DMS53 (cell line): ENCODE measurements at regions not wholly inside any gene's neighbourhood (a gene's known extent, or its start where the extent isn't known, plus 50 kb on each side); places are given as distances from the start of the nearest gene placed in this dataset.
"Not testable (repeated sequence)": the region's sequence is repeated elsewhere in the genome, so short reads cannot be mapped to it uniquely, and the experiment has no call there.

Experiments
- DNase-seq: peaks from one replicate; lab custom pipeline; 2025; lab: John Stamatoyannopoulos, UW

DNA sequence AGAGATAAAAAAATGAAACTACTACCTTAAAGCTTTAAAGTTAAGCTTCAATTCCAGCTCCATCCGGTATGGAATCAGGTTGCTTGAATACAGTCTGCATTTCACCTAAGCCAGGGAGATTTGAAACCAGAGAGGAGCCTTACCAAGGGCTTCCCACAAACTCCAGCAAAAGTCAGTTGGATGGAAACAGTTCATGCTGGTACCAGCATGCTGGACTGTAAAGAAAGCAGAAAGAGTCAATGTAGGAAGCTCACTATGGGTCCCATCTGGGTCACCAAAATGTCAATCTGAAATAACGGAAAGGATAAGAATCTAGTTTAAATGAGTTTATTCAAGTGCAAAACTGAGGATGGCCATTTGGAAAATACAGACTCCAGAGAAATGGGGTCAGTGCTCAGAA is 65.3 kb downstream of the CDO1 start:
- DNase-seq = no peak

DNA sequence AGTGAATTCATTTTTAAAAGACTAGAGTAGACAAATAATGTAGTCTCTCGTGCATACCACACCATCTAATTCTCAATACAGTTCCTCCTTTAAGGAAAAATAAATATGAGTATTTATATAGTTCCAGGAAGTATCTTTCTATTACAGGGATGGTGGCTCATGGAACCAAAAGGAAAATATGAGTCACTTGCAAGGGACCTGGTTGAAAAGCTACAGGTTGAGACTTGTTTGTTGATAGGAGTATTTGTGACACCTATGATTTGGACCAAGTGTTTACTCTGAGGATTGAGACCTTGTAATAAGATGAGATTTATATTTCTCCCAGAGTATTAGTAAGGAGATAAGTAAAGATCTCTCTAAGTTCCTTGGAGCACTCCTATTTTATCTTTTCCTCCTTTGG is 67.4 kb downstream of the CDO1 start:
- peak; percentile 87 for DNase-seq

DNA sequence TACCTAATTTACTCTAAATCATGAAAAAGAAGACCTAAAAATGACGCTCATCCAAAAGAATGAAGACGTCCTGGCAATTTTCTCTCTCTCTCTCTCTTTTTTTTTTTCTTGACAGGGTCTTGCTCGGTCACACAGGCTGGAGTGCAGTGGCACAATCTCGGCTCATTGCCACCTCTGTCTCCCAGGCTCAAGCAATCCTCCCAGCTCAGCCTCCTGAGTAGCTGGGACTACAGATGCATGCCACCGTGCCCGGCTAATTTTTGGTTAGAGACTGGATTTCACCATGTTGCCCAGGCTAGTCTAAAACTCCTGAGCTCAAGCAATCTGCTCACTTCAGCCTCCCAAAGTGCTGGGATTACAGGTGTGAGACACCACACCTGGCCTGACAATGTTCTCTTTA is 77.2 kb downstream of the CDO1 start:
- DNase-seq = not testable (repeated sequence)

DNA sequence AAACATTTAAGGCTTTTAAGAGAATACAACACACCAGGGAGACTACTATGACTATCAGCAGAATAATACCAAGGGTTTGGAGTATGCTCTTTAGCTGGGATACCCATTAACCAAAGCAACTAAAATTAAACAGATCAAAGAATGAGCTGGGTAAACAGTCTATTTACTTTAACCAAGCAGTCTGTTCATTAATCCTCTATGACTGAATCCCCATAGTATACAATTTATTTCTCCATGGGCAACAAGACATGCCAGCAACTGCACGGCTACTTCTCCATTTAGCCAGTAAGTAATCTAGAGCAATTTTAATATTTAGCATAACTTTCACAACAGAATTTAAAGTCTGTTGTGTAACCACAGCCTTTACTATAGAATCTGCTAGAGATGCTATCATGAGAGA is 77.6 kb downstream of the CDO1 start:
- DNase-seq = peak; percentile 83

DNA sequence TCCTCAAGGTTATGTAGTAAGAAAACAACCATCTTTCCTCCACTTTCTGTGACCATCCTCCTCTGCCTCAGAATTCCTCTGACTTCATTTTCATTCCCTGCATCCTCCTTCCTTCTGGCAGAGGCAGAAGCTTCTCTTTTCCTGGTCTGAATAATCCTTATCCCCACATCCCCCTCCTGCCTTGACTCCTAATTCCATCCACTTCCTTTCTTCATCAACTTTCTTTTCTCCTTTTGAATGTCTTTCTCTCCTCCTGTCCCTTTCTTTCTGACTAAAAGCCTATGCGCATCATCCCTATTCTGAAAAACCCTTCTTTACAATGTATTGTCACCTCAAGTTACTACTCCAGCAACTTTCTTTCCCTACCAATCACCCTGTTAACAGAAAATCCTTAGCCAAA is 79.0 kb downstream of the CDO1 start:
- no peak for DNase-seq

DNA sequence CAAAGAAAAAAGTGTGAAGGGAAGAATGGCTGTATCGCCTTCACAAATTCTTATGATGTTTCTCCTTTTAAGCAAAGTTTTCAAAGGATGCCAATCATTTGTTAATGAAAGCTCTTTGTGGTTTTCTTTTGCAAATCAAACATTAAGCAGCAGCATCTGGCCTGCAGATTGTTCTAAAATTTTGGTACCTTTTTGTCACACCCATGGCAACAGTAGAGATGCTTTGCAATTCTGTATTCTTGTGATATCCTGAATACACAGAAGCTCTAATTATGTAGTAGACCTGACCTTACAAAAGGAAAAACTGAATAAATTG is 79.8 kb downstream of the CDO1 start:
- no peak for DNase-seq

DNA sequence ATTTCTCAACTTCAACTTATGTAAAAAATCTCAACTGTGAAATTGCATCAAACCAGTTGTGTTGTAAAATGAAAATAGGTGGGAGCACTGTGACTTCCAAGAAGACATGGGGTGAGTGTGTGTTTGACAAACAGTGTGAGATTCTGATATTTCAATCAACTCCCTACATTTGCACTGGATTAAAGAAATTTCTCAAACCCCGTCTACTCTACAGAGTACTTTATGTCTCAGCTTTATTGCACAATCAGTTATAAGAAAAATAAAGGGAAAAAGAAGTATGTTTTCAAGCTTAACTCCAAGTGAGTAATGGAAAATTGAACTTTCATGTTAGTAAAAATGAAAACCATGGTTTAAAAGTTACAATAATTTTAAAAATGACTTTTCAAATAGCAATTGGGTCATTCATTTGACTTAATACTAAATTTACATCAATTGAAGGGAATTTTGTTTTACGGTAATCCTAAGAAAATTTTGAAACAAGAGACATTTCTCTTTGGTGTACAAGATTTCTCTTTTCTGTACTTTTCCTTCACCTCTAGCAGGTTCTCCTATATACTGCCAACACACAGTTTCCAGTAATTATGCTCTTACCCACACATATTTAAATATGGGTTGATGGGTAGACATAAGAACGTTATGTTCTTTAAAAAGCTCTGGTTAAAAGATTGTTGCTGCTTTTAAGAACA is 80.3 kb downstream of the CDO1 start:
- DNase-seq = no peak

DNA sequence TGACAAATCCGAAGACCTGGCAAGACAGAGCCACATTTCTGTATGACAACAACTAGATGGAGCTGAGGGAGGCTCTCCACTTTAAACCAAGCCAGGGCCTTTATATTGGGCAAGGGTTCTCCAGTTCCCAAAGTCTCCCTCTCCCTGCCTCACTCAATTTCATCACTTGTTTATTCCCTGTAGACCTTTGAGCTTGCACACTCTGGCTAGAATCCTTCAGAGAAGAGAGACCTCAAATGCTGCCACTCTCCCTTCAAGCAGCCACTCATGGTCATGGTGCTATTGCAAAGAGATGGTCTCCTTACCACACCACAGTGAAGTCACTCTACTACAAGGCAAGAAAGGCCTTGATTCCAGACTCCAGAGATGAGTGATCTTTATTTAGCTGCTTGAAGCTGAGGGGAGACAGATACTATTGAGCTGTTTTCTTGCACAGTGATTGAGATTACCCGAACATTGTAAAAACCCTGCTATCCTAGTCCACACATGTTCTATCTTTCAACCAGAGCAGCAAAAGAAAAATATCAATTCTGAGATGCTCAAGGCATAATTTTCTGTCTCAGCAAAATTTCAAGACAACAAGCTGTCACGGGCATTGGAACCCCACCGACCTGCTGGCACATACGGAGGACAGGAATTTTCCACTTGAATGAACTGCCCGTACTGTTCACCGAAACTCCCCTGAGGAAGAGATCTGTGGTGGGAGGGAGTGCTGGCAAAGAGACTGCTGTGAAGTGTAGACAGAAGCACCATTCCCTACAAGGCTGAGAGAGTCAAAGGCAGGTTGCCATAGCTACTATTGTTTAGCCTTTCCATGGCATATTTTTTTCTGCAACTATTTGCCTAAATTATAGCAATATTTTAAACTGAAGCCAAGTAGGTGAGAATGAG is 81.1 kb downstream of the CDO1 start:
- no peak for DNase-seq

DNA sequence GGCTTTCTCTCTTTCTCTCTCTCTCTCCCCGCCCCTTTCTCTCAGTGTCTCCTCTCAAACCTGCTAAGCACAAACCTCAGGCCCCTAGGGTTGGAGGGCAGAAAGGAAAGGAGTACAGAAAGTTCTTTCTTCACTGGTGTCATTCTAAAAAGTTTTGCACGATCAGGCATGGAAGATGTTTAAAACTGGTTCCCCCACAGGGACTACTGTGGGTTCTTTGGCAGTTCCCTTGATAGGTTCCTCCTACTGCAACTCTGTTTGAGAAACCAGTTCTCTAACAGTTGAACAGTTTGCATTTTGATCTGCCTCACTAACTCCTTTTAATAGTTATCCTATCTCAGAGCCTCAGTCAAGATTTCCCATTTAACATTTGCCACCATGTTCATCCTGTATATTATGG is 82.9 kb downstream of the CDO1 start:
- DNase-seq = no peak

DNA sequence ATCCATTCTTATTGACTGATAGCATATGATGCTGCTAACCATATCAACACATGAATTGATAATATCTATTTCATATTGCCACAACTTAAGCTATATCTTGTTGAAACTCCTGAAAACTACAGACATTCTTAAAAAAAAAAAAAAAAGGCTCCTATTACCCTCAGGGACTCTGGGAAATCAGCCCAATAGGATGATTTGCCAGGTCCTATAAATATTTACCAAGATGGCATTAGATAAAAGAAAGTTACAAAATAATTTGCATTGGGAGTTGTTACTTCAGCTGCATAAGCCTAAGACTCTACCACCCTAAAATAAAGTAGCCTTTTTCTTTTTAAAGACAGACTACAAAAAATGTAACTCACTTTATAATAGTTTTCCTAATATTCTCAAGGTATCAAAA is 84.4 kb downstream of the CDO1 start:
- DNase-seq = no peak

DNA sequence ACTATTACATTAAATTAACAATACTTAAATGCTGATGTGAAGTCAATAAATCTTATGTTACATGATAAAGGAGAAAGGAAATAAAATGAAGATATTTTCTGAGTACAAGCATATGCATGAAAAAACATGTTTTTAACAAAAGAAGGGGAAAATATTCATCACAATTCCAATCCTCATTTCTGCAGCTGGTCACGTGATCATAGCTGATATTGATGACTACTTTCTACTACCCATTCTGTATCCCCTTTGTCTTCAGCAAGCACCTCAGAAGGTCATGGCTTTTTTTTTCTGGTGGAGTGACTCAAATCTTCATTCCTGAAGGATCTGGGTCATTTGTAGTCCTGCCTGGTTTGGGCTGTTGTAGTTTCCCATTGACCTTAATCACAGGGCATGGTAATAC is 90.9 kb downstream of the CDO1 start:
- no peak for DNase-seq

DNA sequence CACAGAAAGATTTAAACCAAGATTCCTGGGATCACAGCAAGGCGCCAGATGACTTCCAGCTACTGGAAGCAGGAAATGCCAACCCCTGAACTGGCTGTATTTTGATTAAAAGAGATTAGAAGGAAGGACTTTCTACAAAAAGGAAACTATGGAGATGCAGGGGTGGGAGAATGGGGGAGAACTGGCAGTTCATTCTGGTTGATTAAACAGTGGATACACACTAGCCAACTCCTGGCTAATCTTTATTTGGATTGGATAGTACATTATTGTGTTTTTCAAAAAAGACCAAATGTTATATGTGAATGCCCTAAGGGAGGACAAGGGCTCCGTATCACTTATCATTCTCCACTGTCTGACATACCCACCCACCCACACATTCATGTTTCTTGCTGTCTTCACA is 93.2 kb downstream of the CDO1 start:
- DNase-seq = no peak

DNA sequence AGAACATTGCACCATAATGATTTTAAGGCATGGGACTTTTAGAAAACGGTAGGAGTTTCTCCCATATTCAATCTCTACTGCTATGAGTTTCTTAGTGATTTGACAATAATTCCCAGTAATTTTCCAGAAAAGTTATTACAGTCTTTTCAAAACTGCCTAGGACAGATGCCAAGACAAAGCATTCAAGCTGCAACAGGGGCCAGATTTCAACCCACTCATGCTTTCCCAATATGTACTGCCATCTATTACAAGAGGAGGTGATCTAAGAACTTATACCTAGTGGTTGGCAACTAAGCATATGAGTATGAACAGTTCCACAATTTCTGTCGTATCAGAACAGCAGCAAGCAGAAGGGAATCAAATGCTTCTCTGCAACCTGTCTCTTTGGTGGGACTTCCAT is 95.1 kb upstream of the TMED7 start:
- DNase-seq = no peak

DNA sequence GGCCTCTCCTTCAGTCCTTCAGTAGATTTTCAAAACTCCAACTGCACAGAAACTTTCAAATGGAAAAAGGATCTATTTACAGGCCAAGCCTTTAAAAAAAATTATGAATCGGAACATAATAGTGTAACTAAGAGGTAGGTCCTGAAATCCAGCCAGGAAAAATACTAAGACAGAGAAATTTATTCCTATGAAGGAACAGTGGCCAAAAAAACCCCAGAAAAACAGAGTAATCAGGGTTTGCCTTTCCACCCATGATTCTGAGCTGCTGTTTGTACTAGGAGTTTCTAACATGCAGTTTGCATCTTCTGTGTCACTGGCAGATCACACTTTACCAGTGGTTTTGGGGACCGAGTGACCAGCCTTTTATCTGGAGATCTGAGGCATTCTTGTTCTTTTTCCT is 93.1 kb upstream of the TMED7 start:
- DNase-seq = no peak

DNA sequence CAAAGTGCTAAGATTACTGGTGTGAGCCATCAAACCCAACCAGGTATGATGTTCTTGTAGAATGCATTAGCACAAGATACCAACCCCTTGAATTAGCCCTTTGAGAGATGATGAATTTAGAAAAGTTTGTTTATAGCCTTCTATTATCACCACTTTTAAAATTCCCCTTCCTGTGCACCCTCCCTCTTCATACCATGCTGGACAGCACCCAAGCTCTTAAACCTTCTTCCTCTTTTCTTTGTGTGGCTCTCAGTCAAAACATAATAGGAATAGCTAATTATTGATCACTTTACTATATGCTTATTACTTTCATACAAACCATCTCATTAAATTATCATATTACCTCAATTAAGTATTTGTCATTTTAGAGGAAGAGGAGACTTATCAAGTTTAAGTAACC is 87.6 kb upstream of the TMED7 start:
- no peak for DNase-seq

DNA sequence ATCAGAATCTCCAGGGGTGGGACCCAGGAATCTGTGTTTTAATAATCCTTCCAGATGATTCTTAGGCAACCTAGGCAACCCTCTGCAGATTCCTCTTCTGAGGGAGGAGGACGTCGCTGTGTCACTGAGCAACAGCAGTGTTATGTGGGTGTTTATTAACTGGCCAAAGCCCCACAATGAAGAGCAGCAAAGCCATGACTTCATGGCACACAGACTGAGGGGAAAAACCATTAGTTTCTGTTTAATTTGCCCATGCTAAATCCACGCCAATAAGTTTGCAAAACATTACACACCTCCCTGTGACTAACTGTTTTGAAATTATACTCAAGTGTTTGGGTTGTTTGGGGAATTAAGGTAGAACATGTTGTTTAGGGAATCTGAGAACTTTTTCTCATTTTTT is 83.7 kb upstream of the TMED7 start:
- DNase-seq = peak; percentile 8

DNA sequence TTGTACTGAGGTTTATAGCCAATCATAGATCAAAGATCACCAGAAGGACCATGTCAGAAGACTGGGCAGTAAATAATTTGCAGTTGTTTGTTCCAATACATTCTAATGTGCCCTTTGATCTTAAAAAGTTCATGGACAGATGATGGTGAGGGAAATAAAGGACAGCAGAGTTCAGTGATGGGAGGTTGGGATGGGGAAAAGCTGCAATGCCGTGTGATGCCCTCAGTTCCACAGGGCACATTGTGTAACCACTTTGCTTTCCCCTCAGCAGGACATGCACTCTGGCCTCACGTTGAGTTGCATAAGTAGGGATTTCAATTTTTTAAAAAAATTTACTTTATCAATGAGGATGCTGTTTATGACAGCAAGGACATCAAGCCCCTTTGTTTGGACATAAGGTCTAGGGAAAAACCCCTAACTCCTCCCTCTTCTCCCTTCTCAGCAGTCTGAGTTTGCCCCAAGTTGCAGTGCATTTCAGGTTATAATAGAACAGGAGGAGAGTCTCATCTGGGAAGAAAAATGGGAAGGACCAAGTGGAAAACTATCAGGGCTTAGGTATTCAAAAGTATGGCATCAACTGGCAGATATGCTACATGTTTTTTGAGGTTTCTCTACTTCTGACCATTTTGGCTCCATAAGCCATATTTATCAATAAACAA is 83.1 kb upstream of the TMED7 start:
- no peak for DNase-seq

DNA sequence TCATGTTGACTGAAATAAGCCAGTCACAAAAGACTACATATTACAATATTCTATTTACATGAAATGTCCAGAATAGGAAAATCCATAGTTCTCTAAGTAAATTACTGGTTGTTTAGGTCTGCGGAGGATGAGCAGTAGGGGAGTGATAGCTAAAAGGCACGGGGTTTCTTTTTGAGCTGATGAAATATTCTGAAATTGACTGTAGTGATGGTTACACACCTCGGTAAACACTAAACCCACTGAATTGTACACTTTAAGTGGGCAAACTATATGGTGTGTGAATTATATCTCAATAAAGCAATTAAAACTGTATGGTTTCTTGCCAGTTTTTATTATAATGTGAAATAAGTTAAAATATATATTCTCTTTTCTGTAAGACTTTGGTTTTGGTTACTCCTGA is 77.7 kb upstream of the TMED7 start:
- DNase-seq = no peak

DNA sequence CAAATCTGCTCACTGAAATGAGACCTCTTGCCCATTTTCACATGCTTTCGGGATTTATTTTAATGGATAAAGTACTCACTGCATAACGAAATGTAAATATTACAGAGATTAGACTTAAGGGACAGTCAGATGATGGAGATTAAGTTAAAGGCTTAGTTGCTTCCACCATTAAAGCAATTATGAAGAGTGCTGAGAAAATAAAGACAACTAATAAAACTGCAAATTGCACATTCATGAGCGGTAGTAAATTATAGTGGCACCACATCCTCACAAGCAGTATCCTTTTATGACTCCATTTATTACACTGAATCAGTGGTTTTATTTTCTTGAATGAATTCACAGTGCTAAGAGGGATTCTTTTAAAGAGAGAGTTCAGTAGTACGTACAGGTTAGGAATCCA is 76.2 kb upstream of the TMED7 start:
- DNase-seq = no peak

DNA sequence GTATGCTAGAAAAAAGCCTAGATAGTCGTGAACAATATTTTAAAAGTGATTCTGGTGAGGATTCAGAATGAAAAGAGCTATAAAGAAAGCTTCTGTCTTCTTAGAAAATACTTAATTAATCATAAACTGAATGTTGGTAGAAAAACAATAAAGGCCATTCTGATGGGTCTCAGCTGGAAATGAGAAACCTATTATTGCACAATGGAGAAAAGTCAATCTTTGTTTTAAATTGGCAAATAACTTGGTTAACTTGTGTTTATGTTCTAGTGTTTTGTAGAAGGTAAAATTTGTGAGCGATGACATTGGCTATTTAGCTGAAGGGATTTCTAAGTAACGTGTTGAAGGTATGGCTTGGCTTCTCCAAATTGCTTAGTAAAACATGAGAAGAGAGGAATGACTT is 74.1 kb upstream of the TMED7 start:
- DNase-seq = no peak

DNA sequence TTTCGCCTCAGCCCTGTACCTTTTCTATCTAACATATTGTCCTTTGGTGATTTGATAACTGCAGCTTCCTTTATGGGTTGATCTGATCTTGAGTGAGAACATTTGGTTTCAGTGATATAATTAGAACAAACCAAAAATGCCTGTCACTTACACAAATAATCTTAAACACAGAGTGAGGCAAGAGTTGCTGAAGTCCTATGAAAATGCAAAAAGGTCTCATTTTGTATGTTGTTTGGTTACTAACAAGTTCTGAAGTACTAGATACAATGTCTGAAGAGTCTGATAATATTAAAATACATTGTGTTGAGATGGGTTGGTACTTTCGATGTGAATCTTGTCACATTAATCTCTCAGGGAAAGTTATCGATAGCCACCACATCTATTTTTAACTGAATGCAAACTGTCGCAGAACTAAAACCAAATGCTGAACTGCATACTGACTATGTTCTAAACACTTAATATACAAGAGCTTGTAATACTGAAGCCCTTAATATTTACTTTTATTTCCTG is 70.4 kb upstream of the TMED7 start:
- DNase-seq = no peak

DNA sequence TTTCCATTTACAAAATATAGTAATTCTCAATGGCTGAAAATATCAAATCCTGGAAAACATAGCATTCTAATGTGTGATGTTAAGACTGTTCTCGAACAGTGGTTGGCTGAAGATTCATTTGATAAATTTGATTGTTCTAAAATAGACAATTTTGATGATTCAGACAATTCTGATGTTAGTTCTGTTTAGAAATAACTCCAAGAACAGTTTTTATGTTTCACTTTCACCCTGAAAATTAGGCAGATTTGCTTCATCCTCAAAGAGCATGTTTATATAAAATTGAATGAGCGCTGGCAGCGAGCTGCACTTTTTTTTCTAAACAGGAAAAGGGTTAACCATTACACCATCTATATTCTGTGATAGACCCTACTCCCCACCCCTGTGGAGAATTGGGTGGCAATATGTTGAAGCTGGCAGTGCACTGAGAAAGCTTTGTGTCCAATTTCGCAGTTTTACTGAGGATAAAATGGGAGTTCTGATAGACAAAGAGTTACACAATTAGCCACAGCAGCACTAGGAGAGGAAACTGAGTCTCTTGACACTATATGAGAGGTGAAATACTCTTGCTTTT is 69.6 kb upstream of the TMED7 start:
- no peak for DNase-seq

DNA sequence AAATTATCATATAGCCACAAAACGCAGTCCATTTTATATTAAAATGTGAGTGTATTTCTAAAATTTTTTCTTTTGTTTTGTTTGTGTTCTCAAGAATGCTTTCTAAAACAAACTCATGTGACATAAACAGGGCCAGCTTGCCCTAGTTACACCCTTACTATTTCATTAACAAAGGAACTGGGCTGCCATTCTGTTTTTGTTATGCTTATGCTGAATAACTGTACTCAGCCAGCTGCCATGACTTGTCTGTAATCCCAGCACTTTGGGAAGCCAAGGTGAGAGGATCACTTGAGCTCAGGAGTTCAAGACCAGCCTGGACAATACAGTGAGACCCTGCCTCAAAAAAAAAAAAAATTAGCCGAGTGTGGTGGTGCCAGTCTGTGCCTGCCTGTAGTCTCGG is 66.0 kb upstream of the TMED7 start:
- not testable (repeated sequence) for DNase-seq
